Sigmoid colon (tissue), 6 donors: ENCODE measurements at regions not wholly inside any gene's neighbourhood (a gene's known extent, or its start where the extent isn't known, plus 50 kb on each side); places are given as distances from the start of the nearest gene placed in this dataset.

Source experiments
- DNase-seq: peaks from one replicate; pipeline ENCODE4 v3.0.0-alpha.2; 2019
- H3K27ac ChIP-seq, 4 donors: fragments of 200-600 bp; sonication (generic); one replicate each; pipeline ENCODE4 v1.5.1; 2016 to 2019; ENCODE audit warnings: mild to moderate bottlenecking in 1 of 4
- H3K27me3 ChIP-seq, 3 donors: fragments of 200-600 bp; sonication (generic); one replicate each; pipeline ENCODE4 v1.5.1; 2019; ENCODE audit warnings: mild to moderate bottlenecking in 1 of 3
- H3K36me3 ChIP-seq, 4 donors: fragments of 200-600 bp; sonication (generic); one replicate each; pipeline ENCODE4 v1.5.1; 2016 to 2019
- H3K4me1 ChIP-seq, 4 donors: fragments of 200-600 bp; sonication (generic); one replicate each; pipeline ENCODE4 v1.5.1; 2017 to 2019
- H3K4me3 ChIP-seq, 4 donors: fragments of 200-600 bp; sonication (generic); one replicate each; pipeline ENCODE4 v1.5.1; 2017 to 2019; ENCODE audit warnings: mild to moderate bottlenecking in 2 of 4, moderate library complexity in 1 of 4
- H3K9me3 ChIP-seq, 4 donors: fragments of 200-600 bp in 3 of 4; sonication (generic) in 3 of 4; one replicate each; pipeline versions ENCODE4 v1.5.1 to v1.6.1; 2013 to 2019
- EP300 ChIP-seq, 4 donors: sonication (generic); formaldehyde crosslinking; IDR thresholded peaks; one replicate each; pipeline ENCODE4 v1.6.1; 2017; ENCODE audit warnings: antibody characterized with exemption in 4 of 4
- POLR2A ChIP-seq, 2 donors: fragments of 450-650 bp; IDR thresholded peaks; one replicate each; pipeline ENCODE4 v1.6.1; 2016; ENCODE audit warnings: antibody characterized with exemption in 2 of 2, mild to moderate bottlenecking in 2 of 2, moderate library complexity in 2 of 2
- POLR2AphosphoS5 ChIP-seq, 4 donors: sonication (generic); formaldehyde crosslinking; IDR thresholded peaks; one replicate each; pipeline ENCODE4 v1.6.1; 2017; ENCODE audit warnings: antibody characterized with exemption in 4 of 4
- WGBS, 2 donors: extraction: QIAGEN DNeasy Blood & Tissue Kit; methylation state at CpG; one replicate each; pipeline ENCODE4 v1.1.7; 2013; 5-methylcytosine and 5-hydroxymethylcytosine counted together
- intact Hi-C: fragments of 100-400 bp; cut with DNase I; formaldehyde crosslinking; loops from one replicate; pipeline ENCODE4 v1.15.1; 2023
- TF ChIP-seq, protein P1 (sequence below), 4 experiments: fragments of 450-650 bp in 3 of 4; fragments of 200-600 bp in 1 of 4; IDR thresholded peaks; one replicate each; pipeline ENCODE4 v1.5.1; 2016 to 2019; ENCODE audit warnings: antibody characterized with exemption in 4 of 4, mild to moderate bottlenecking in 3 of 4, moderate library complexity in 2 of 4
- donor health status: healthy with polysubstance abuse.
- donor health status: healthy.

DNA sequence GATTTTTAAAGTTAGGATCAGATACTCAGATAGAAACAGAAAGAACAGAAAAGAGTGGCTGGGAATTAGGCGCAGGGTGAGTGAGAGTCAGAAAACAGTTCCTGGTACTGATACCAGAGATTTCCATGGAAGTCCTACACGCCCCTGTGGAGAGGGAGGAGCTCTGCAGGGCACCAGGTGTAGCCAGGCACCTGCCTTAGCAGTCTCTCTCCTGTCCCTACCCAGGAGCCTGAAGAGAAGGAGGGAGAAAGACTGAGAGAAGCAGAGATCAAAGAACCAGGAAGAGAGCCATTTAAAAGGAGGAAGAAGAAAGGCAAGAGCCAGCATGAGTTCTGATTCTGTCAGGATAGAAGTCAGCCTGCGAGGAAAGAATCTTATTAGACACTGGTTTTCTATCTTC lies 65.0 kb downstream of the CBLN1 start:
- Histone ChIP-seq H3K27me3 (no peaks in the 10 kb centered on the region), H3K9me3 (no peaks in the 10 kb centered on the region), H3K36me3 (no peaks in the 10 kb centered on the region), H3K4me3 (no peak overlapping the region), H3K4me1 (no peaks in the 10 kb centered on the region), H3K27ac (no peak overlapping the region)
- intact Hi-C loops: no loop called here
- 10 to 44% methylated on average over 3 of the region's 3 CpGs for WGBS, 2 donors
- DNase-seq: no peak
- TF ChIP-seq, protein P1, sequence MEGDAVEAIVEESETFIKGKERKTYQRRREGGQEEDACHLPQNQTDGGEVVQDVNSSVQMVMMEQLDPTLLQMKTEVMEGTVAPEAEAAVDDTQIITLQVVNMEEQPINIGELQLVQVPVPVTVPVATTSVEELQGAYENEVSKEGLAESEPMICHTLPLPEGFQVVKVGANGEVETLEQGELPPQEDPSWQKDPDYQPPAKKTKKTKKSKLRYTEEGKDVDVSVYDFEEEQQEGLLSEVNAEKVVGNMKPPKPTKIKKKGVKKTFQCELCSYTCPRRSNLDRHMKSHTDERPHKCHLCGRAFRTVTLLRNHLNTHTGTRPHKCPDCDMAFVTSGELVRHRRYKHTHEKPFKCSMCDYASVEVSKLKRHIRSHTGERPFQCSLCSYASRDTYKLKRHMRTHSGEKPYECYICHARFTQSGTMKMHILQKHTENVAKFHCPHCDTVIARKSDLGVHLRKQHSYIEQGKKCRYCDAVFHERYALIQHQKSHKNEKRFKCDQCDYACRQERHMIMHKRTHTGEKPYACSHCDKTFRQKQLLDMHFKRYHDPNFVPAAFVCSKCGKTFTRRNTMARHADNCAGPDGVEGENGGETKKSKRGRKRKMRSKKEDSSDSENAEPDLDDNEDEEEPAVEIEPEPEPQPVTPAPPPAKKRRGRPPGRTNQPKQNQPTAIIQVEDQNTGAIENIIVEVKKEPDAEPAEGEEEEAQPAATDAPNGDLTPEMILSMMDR (IDR thresholded peaks at IDR 0.05): no peak
- TF ChIP-seq POLR2A (IDR thresholded peaks at IDR 0.05) (no peak), POLR2AphosphoS5 (IDR thresholded peaks at IDR 0.05) (no peak)

DNA sequence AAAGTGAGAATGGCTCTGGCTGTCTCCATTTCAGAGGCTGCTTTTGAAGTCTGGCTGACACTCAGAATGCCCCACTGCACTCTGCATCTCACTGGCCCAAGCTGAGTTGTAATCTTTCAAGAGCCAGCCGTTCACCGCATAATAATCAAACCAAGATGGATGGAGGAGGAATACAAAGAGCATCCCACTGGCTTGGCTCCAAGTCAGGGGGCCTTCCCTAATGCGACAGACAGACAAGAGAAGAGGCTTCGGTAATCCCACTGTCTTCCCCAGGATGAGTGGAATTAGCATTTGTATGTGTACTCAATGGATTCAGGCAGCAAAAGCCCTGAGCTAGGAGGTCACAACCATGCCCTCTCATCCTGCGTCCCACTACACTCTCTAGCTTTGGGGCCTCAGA lies 68.0 kb downstream of the CBLN1 start:
- TF ChIP-seq, protein P1 (IDR thresholded peaks at IDR 0.05): no peak
- TF ChIP-seq POLR2AphosphoS5 (IDR thresholded peaks at IDR 0.05): no peak
- no peak for TF ChIP-seq EP300 (IDR thresholded peaks at IDR 0.05)
- TF ChIP-seq POLR2A (IDR thresholded peaks at IDR 0.05): no peak
- Histone ChIP-seq H3K4me3 (no peak overlapping the region), H3K27me3 (no peaks in the 10 kb centered on the region), H3K27ac (no peak overlapping the region), H3K36me3 (no peaks in the 10 kb centered on the region), H3K9me3 (no peaks in the 10 kb centered on the region), H3K4me1 (no peaks in the 10 kb centered on the region)
- DNase-seq: no peak
- intact Hi-C loops: no loop called here
- WGBS, 2 donors: 63 to 73% methylated on average over 5 of the region's 5 CpGs

DNA sequence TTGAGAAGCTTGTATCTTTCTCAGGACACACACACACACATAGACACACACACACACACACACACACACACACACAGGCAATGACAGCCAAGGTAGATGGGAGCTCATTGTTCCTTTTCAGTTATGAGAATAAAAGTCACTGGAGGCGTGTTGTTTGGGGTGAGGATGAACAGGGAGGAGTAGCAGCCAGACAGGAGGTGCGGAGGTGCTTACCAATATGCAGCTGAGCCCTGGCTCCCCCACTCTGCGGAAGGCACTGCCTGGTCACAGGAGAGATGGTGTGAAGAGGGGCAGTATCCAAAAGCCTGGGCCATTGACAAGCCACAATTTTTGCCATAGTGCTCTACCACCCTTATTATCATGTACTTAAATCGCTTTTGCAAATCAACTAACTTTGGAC lies 77.4 kb downstream of the CBLN1 start:
- Histone ChIP-seq H3K9me3 (no peaks in the 10 kb centered on the region), H3K4me1 (no peaks in the 10 kb centered on the region), H3K27ac (no peak overlapping the region), H3K36me3 (no peaks in the 10 kb centered on the region), H3K27me3 (no peaks in the 10 kb centered on the region), H3K4me3 (no peak overlapping the region)
- DNase-seq: no peak
- intact Hi-C loops: no loop called here
- 74 to 86% methylated on average over 4 of the region's 4 CpGs for WGBS, 2 donors
- TF ChIP-seq, protein P1 (IDR thresholded peaks at IDR 0.05): no peak
- TF ChIP-seq EP300 (IDR thresholded peaks at IDR 0.05) (no peak), POLR2AphosphoS5 (IDR thresholded peaks at IDR 0.05) (no peak), POLR2A (IDR thresholded peaks at IDR 0.05) (no peak)

DNA sequence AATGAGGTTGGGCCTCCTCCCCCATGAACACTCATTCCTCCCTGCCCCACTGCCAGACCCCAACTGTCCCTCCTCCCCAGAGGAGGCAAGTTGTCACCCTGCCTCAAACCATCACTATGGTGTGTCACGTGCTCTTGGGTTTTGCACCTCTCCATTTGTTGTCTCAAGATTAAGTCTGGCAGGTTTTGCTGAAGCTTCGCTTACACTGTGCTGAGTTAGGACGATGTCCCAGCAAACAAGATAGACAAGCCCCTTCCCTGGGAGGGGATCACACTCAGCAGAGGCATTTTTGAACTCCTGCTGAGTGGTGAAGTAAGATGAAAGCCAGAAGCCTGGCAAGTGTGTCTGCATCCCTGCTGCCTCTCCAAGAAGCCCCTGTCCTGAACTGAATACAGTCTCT lies 78.3 kb downstream of the CBLN1 start:
- no peaks in the 10 kb centered on the region for H3K27me3 ChIP-seq
- H3K36me3 ChIP-seq: no peaks in the 10 kb centered on the region
- no peak overlapping the region for H3K4me3 ChIP-seq
- intact Hi-C loops: no loop called here
- no peak for TF ChIP-seq POLR2A (IDR thresholded peaks at IDR 0.05)
- TF ChIP-seq POLR2AphosphoS5 (IDR thresholded peaks at IDR 0.05): no peak
- TF ChIP-seq EP300 (IDR thresholded peaks at IDR 0.05): no peak
- TF ChIP-seq, protein P1 (IDR thresholded peaks at IDR 0.05): no peak
- no peaks in the 10 kb centered on the region for H3K4me1 ChIP-seq
- 30 to 49% methylated on average over 3 of the region's 3 CpGs for WGBS, 2 donors
- no peak overlapping the region for H3K27ac ChIP-seq
- DNase-seq: no peak
- no peaks in the 10 kb centered on the region for H3K9me3 ChIP-seq

DNA sequence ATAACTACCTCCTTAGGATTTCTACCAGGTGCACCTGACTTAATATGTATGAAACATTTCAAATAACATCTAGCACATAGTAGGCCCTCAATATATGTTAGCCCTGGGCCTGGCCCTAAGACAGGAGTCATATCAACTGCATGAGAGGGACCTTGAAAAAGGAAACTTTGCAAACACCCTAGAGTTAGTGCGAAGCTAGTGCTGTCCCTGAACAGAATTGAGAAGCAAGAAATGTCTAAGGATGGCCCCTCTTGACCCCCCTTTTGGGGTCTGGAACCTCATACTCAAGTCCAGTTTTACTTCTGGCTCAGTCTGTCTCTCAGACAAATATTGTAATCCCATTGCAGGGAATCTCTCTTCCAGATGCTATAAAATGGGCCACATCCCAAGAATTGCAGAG lies 80.5 kb downstream of the CBLN1 start:
- H3K27me3 ChIP-seq: no peaks in the 10 kb centered on the region
- no peak for DNase-seq
- no peaks in the 10 kb centered on the region for H3K36me3 ChIP-seq
- TF ChIP-seq EP300 (IDR thresholded peaks at IDR 0.05) (no peak), POLR2A (IDR thresholded peaks at IDR 0.05) (no peak), POLR2AphosphoS5 (IDR thresholded peaks at IDR 0.05) (no peak)
- TF ChIP-seq, protein P1 (IDR thresholded peaks at IDR 0.05): no peak
- no peaks in the 10 kb centered on the region for H3K4me1 ChIP-seq
- H3K9me3 ChIP-seq: no peaks in the 10 kb centered on the region
- H3K27ac ChIP-seq: no peak overlapping the region
- intact Hi-C loops: no loop called here
- 86 to 88% methylated on average over 1 of the region's 1 CpG for WGBS, 2 donors
- H3K4me3 ChIP-seq: no peak overlapping the region
